Endothelial cell of umbilical vein (primary cell): ENCODE measurements at regions not wholly inside any gene's neighbourhood (a gene's known extent, or its start where the extent isn't known, plus 50 kb on each side); places are given as distances from the start of the nearest gene placed in this dataset.

ENCODE experiments used
- BruUV-seq: library from RNA; stranded (reverse); fragments of 400-500 nt; replicated peaks from 2 replicates; lab custom pipeline; 2021; lab: Mats Ljungman, UMichigan
- CTCF ChIA-PET: fragments of 300-600, 350-600 bp; sonication (Branson Sonifier 250); formaldehyde crosslinking; loops from one replicate; lab custom pipeline; 2021; ENCODE audit warnings: antibody characterized with exemption, inconsistent platforms; lab: Charles Lee
- POLR2A ChIA-PET: fragments of 300-600, 350-600 bp; sonication (Branson Sonifier 250); formaldehyde crosslinking; loops from one replicate; lab custom pipeline; 2021; ENCODE audit warnings: antibody characterized with exemption, inconsistent platforms; lab: Charles Lee
- DNase-seq: peaks from one replicate; pipeline ENCODE4 v3.0.0-alpha.2; 2011; ENCODE audit warnings: low read depth, low spot score
- FAIRE-seq: peaks from 2 replicates; lab custom pipeline; 2011; peaks lifted over from hg19 to GRCh38; lab: Jason Lieb, UNC
- H2AFZ ChIP-seq: 2 replicates; pipeline ENCODE4 v1.6.0; 2012; ENCODE audit warnings: low read depth, low read length, control low read depth, inconsistent platforms
- H3K27ac ChIP-seq: 2 replicates; pipeline ENCODE4 v1.5.1; 2011; ENCODE audit warnings: low read depth, mild to moderate bottlenecking, control low read depth, low read length, moderate library complexity; ENCODE audit not compliant: insufficient read depth
- H3K27me3 ChIP-seq, 2 experiments: 2 replicates each; pipeline versions ENCODE4 v1.6.0 to v1.6.1; 2011; ENCODE audit warnings: low read length in 2 of 2, mixed read lengths in 1 of 2; ENCODE audit not compliant: control insufficient read depth in 2 of 2, insufficient read depth in 2 of 2
- H3K36me3 ChIP-seq, 2 experiments: 2 replicates in 1 of 2; 3 replicates in 1 of 2; pipeline ENCODE4 v1.5.1; 2011; ENCODE audit warnings: low read length in 2 of 2, mild to moderate bottlenecking in 1 of 2, moderate library complexity in 1 of 2; ENCODE audit not compliant: control insufficient read depth in 2 of 2, insufficient read depth in 2 of 2; ENCODE audit errors: extremely low read depth in 1 of 2
- H3K4me1 ChIP-seq: 3 replicates; pipeline ENCODE4 v1.5.1; 2011; ENCODE audit warnings: mild to moderate bottlenecking, low read length; ENCODE audit not compliant: control insufficient read depth, insufficient read depth; ENCODE audit errors: extremely low read depth
- H3K4me2 ChIP-seq: 2 replicates; pipeline ENCODE4 v1.6.1; 2011; ENCODE audit warnings: low read length, control low read depth, mixed read lengths; ENCODE audit not compliant: insufficient read depth
- H3K4me3 ChIP-seq, 3 experiments: fragments of 200-600 bp in 1 of 3; sonication (generic), shearing (Covaris generic) in 1 of 3; replicated peaks in 1 of 3; 2 replicates each; pipeline ENCODE4 v1.5.1; 2011 to 2016; ENCODE audit warnings: control low read depth in 3 of 3, low read length in 3 of 3, mild to moderate bottlenecking in 2 of 3, inconsistent platforms in 1 of 3, low read depth in 1 of 3, moderate library complexity in 1 of 3; ENCODE audit not compliant: insufficient read depth in 1 of 3
- H3K79me2 ChIP-seq: 2 replicates; pipeline ENCODE4 v1.6.0; 2012; ENCODE audit warnings: low read length, inconsistent platforms; ENCODE audit not compliant: control insufficient read depth, insufficient read depth
- H3K9ac ChIP-seq: replicated peaks from 2 replicates; pipeline ENCODE3; 2011; ENCODE audit warnings: low read length, control low read depth; ENCODE audit not compliant: insufficient read depth; ENCODE audit errors: extremely low read depth
- H3K9me1 ChIP-seq: replicated peaks from 3 replicates; pipeline ENCODE4 v1.6.0; 2011; ENCODE audit warnings: mild to moderate bottlenecking, low read length; ENCODE audit not compliant: control insufficient read depth, insufficient read depth; ENCODE audit errors: extremely low read depth
- H3K9me3 ChIP-seq: replicated peaks from 2 replicates; pipeline ENCODE4 v1.5.1; 2012; ENCODE audit warnings: low read length, inconsistent platforms; ENCODE audit not compliant: control insufficient read depth, insufficient read depth
- H4K20me1 ChIP-seq: replicated peaks from 2 replicates; pipeline ENCODE3; 2011; ENCODE audit warnings: mild to moderate bottlenecking, low read length; ENCODE audit not compliant: control insufficient read depth, insufficient read depth; ENCODE audit errors: extremely low read depth
- EZH2 ChIP-seq: IDR thresholded peaks from 2 replicates; pipeline ENCODE4 v1.6.1; 2012; ENCODE audit warnings: borderline replicate concordance, low read depth, mild to moderate bottlenecking, moderate library complexity, low read length, inconsistent platforms; ENCODE audit not compliant: severe bottlenecking
- FOS ChIP-seq: IDR thresholded peaks from 2 replicates; pipeline ENCODE4 v1.6.1; 2011; ENCODE audit warnings: mild to moderate bottlenecking, low read length, moderate library complexity, borderline replicate concordance; ENCODE audit not compliant: insufficient read depth
- GATA2 ChIP-seq: IDR thresholded peaks from 2 replicates; pipeline ENCODE4 v1.7.0; 2011; ENCODE audit warnings: low read depth, mild to moderate bottlenecking, moderate library complexity, mixed read lengths, low read length; ENCODE audit not compliant: insufficient read length, insufficient read depth
- JUN ChIP-seq: IDR thresholded peaks from 2 replicates; pipeline ENCODE4 v1.6.1; 2011; ENCODE audit warnings: borderline replicate concordance, low read depth; ENCODE audit not compliant: insufficient read length, insufficient read depth
- MAX ChIP-seq: IDR thresholded peaks from 2 replicates; pipeline ENCODE4 v1.6.1; 2011; ENCODE audit not compliant: insufficient read depth, insufficient read length
- MYC ChIP-seq: IDR thresholded peaks from one replicate; pipeline ENCODE4 v1.6.1; 2011; ENCODE audit warnings: mild to moderate bottlenecking, low read depth, low read length
- POLR2AphosphoS5 ChIP-seq: IDR thresholded peaks from 2 replicates; pipeline ENCODE4 v1.6.1; 2012; ENCODE audit warnings: low read depth, mild to moderate bottlenecking, control low read depth, low read length, moderate library complexity; ENCODE audit not compliant: insufficient read depth
- dilution Hi-C: fragments of 300-500 bp; cut with MboI; formaldehyde crosslinking; loops from one replicate; pipeline ENCODE4 v1.15.0; 2019; ENCODE audit warnings: low sequenced_read_pairs; ENCODE audit not compliant: extremely low pct_ligation_motif_present
- intact Hi-C: fragments of 100-400 bp; cut with micrococcal nuclease; formaldehyde crosslinking; loops from one replicate; pipeline ENCODE4 v1.10.0; 2022
- TF ChIP-seq, protein P1 (sequence below), 2 donors: IDR thresholded peaks; 1 replicate in 1 of 2; 2 replicates in 1 of 2; pipeline ENCODE4 v1.5.1; 2011; ENCODE audit warnings: low read length in 2 of 2, mild to moderate bottlenecking in 2 of 2, moderate library complexity in 2 of 2, control low read depth in 1 of 2, inconsistent platforms in 1 of 2, low read depth in 1 of 2; ENCODE audit not compliant: insufficient read depth in 1 of 2; ENCODE audit errors: extremely low read depth in 1 of 2

DNA sequence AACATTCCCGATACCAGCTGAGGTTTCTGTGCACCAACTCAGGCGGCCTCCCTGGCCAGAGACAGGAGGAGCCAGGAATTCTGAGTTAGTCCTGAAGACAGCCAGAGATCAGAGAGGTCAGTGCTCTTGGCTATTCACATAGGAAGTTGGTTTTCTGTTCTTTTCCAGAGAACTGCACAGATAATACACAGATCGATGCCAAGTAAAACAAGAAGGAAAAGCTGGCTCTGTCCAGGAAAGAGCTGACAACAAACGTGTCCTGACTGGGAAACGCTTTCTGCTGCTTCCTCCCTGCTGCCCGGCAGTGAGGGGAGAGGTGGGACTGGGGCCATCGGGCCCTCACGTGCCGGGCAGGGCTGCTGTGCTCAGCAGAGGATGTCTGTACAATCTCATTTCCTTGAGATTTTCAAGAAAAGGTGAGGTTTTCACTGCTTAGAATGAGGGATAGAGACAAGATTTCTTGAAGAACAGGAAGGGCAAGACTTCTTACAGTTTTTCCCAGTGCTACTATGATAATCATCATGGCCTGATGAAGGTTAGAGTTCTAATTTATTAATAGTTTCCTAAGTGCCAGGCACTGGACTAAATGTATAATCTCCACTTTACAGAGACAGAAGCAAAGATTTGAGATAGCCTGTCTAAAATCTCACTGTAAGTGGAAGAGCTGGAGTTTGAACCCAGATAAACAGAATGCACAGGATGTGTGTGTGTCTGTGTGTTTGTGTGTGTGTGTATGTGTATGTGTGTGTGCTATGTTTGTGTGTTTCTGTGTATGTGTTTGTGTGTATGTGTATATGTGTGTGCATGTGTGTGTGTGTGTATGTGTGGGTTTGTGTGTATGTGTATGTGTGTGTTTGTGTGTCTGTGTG lies 211.0 kb upstream of the RAB4A start:
- intact Hi-C loops, result no loop called here
- no peaks in the 10 kb centered on the region for H3K79me2 ChIP-seq
- H3K4me1 ChIP-seq, result peaks cover 15% of the 10 kb centered on the region
- no peaks in the 10 kb centered on the region for H3K27me3 ChIP-seq
- no peaks in the 10 kb centered on the region for H3K9me1 ChIP-seq
- H3K36me3 ChIP-seq, result no peaks in the 10 kb centered on the region
- peak overlapping the region; percentile 23 for H3K4me2 ChIP-seq
- DNase-seq (peak; percentile 67), FAIRE-seq (peak; percentile 73)
- no peaks in the 10 kb centered on the region for H4K20me1 ChIP-seq
- no peak overlapping the region for H3K27ac ChIP-seq
- POLR2A ChIA-PET, result no interaction called here
- no peak overlapping the region for H3K4me3 ChIP-seq
- no peak overlapping the region for H2AFZ ChIP-seq
- H3K9ac ChIP-seq, result no peak overlapping the region
- dilution Hi-C loops, result no loop called here
- CTCF ChIA-PET, result interaction anchor here (0.6 to 1.3 kb wide), 2 partner anchors 25 to 325 kb away, joined by 3 to 4 read pairs; no protein-coding TSS in a partner anchor
- no TSS peak for BruUV-seq
- H3K9me3 ChIP-seq, result no peaks in the 10 kb centered on the region
- peak; percentile 29 for TF ChIP-seq GATA2
- peak; percentile 50 for TF ChIP-seq POLR2AphosphoS5
- no peak for TF ChIP-seq JUN
- TF ChIP-seq MAX, result no peak

DNA sequence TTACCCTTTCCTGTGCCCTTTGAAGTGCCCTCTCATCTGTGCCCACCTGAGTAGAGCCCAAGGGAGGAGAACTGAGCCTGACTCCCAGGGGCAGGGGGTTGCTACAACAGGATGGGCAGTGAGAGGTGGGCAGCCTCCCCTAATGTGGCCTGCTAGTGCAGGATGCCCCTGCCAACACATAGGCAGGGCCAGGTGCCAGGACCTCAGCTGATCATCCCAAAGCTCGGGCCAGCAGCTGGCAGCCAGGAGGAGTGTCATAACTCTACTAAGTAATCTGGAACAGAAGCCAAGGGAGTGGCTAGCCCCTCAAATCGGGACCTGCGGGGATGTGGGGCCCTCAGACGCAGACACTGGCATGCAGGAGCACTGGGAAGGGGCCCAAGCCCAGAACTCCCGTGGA lies 208.8 kb upstream of the RAB4A start:
- Histone ChIP-seq H3K9me3 (no peaks in the 10 kb centered on the region), H3K4me3 (no peak overlapping the region), H3K4me2 (no peak overlapping the region), H3K36me3 (no peaks in the 10 kb centered on the region), H3K27ac (no peak overlapping the region), H2AFZ (no peak overlapping the region), H3K4me1 (peaks cover 15% of the 10 kb centered on the region), H3K27me3 (no peaks in the 10 kb centered on the region), H3K9me1 (no peaks in the 10 kb centered on the region), H3K79me2 (no peaks in the 10 kb centered on the region), H4K20me1 (no peaks in the 10 kb centered on the region), H3K9ac (no peak overlapping the region)
- intact Hi-C loops, result no loop called here
- CTCF ChIA-PET, result no interaction called here
- no peak for FAIRE-seq
- DNase-seq, result no peak
- BruUV-seq, result no TSS peak
- dilution Hi-C loops, result no loop called here
- no peak for TF ChIP-seq FOS
- TF ChIP-seq GATA2, result no peak
- no peak for TF ChIP-seq POLR2AphosphoS5
- TF ChIP-seq MYC, result no peak
- no peak for TF ChIP-seq MAX
- TF ChIP-seq, protein P1, sequence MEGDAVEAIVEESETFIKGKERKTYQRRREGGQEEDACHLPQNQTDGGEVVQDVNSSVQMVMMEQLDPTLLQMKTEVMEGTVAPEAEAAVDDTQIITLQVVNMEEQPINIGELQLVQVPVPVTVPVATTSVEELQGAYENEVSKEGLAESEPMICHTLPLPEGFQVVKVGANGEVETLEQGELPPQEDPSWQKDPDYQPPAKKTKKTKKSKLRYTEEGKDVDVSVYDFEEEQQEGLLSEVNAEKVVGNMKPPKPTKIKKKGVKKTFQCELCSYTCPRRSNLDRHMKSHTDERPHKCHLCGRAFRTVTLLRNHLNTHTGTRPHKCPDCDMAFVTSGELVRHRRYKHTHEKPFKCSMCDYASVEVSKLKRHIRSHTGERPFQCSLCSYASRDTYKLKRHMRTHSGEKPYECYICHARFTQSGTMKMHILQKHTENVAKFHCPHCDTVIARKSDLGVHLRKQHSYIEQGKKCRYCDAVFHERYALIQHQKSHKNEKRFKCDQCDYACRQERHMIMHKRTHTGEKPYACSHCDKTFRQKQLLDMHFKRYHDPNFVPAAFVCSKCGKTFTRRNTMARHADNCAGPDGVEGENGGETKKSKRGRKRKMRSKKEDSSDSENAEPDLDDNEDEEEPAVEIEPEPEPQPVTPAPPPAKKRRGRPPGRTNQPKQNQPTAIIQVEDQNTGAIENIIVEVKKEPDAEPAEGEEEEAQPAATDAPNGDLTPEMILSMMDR (IDR thresholded peaks at IDR 0.05; ENCODE audit: extremely low read depth in 1 of 2, insufficient read depth in 1 of 2, low read depth in 1 of 2, low read length in 2 of 2), result no peak
- no peak for TF ChIP-seq EZH2
- POLR2A ChIA-PET, result no interaction called here
